ENCODE measurements at regions not wholly inside any gene's neighbourhood (a gene's known extent, or its start where the extent isn't known, plus 50 kb on each side); places are given as distances from the start of the nearest gene placed in this dataset.
"Not testable (repeated sequence)": the region's sequence is repeated elsewhere in the genome, so short reads cannot be mapped to it uniquely, and the experiment has no call there.

DNA sequence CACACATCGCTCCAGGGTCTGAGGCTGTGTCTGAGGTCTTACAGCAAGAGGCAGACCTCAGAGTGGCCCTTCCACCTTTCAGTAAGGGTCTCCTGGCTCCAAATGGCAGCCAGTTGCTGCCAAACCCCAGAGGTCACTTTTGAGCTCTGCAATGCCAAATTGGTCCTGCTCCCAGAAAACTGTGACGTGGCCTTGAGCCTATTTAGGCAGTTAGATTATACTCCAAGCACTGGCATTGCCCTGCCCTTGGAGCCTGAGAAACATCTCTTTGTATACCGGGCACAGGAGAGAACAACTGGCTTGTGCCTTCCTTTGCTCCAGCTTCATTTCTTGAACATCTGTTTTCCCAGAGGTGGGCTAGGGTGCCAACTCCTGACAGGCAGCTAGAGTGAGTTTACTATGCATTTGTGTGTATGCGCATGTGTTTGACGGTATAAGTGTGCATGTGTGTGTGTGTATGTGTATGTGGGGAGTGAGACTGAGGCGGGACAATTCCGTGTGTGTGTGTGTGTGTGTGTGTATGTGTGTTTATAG is 134.5 kb downstream of the IER5 start:
- in situ Hi-C loops (cut with MboI; ENCODE audit: low sequenced_read_pairs, unreplicated experiment), result no loop called here
- TF ChIP-seq, protein P1, sequence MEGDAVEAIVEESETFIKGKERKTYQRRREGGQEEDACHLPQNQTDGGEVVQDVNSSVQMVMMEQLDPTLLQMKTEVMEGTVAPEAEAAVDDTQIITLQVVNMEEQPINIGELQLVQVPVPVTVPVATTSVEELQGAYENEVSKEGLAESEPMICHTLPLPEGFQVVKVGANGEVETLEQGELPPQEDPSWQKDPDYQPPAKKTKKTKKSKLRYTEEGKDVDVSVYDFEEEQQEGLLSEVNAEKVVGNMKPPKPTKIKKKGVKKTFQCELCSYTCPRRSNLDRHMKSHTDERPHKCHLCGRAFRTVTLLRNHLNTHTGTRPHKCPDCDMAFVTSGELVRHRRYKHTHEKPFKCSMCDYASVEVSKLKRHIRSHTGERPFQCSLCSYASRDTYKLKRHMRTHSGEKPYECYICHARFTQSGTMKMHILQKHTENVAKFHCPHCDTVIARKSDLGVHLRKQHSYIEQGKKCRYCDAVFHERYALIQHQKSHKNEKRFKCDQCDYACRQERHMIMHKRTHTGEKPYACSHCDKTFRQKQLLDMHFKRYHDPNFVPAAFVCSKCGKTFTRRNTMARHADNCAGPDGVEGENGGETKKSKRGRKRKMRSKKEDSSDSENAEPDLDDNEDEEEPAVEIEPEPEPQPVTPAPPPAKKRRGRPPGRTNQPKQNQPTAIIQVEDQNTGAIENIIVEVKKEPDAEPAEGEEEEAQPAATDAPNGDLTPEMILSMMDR (IDR thresholded peaks at IDR 0.05; ENCODE audit: borderline replicate concordance, control extremely low read depth, extremely low read depth, insufficient read depth, missing control alignments), result no peak
- DNase-seq (ENCODE audit: low spot score), result no peak

DNA sequence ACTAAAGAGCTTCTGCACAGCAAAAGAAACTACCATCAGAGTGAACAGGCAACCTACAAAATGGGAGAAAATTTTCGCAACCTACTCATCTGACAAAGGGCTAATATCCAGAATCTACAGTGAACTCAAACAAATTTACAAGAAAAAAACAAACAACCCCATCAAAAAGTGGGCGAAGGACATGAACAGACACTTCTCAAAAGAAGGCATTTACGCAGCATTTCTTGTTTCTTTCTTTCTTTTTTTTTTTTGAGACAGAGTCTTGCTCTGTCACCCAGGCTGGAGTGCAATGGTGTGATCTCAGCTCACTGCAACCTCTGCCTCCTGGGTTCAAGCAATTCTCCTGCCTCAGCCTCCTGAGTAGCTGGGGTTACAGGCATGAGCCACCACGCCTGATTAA is 138.2 kb downstream of the IER5 start:
- in situ Hi-C loops (cut with MboI; ENCODE audit: low sequenced_read_pairs, unreplicated experiment), result not testable (repeated sequence)

DNA sequence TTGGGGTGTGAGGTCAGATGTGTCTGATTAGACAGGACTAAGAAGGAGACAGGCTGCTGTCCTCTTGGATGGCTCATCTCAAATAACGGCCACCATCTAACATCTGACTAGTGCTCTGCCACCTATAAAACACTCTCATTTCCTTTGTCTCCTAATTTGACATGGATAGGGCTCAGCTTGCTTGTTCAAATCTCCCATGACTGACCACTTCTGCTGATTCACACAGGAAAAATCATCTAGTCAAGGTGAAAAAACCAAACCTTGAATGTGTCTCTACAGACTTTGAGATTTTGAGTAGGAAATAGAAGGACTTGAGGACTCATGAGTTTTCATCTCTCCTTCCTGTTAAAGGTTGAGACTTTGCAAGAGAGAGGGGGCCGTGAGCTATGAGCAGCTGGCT is 150.6 kb downstream of the IER5 start:
- DNase-seq (ENCODE audit: low spot score), result no peak
- TF ChIP-seq, protein P1 (IDR thresholded peaks at IDR 0.05; ENCODE audit: borderline replicate concordance, control extremely low read depth, extremely low read depth, insufficient read depth, missing control alignments), result no peak
- in situ Hi-C loops (cut with MboI; ENCODE audit: low sequenced_read_pairs, unreplicated experiment), result no loop called here

More for the DNA sequence above, 138.2 kb downstream of the IER5 start:
- not testable (repeated sequence) for DNase-seq (ENCODE audit: low spot score)

DNA sequence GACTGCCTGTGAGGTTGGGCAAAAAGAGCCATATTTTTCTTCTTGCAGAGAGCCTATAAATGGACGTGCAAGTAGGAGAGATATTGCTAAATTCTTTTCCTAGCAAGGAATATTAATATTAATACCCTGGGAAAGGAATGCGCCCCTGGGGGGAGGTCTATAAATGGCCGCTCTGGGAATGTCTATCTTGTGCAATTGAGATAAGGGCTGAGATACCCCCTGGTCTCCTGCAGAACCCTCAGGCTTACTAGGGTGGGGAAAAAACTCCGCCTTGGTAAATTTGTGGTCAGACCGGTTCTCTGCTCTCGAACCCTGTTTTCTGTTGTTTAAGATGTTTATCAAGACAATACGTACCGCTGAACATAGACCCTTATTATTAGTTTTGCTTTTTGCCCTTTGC is 157.8 kb downstream of the IER5 start:
- in situ Hi-C loops (cut with MboI; ENCODE audit: low sequenced_read_pairs, unreplicated experiment), result not testable (repeated sequence)

DNA sequence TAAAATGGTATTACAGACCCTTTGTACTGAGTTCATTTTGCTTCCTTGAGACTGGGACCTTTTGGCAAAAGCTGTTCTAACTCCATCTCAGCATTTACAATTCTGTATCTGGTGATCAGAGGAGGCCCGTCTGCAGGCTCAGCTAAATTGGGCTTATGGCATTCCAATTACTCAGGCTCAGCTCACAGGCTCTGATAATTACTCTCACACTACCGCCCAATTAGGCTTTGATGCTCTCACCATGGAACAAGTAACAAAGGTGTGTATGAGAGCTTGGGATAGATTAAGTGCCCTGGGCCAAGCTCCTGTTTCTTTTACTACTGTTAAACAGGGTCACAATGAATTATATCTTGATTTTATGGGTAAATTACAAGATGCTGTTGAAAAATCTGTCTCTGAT is 159.9 kb downstream of the IER5 start:
- in situ Hi-C loops (cut with MboI; ENCODE audit: low sequenced_read_pairs, unreplicated experiment); DNase-seq (ENCODE audit: low spot score): not testable (repeated sequence)

More for the DNA sequence above, 157.8 kb downstream of the IER5 start:
- not testable (repeated sequence) for DNase-seq (ENCODE audit: low spot score)

DNA sequence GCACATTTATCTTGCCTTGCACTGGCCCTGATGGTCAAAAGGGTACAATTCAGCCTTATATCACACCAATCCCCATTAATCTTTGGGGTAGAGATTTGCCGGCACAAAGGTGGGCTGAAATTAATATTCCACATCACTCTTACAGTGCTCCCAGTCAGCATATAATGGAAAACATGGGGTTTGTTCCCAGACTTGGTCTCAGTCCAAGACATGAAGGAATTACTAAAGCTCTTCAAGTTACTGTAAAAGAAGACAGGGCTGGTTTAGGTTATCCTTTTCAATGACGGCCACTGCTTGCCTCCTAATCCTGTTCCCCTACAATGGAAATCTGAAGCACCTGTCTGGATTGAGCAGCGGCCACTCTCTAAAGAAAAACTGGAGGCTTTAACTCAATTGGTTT is 160.7 kb downstream of the IER5 start:
- in situ Hi-C loops (cut with MboI; ENCODE audit: low sequenced_read_pairs, unreplicated experiment), result no loop called here
- DNase-seq (ENCODE audit: low spot score), result no peak
- TF ChIP-seq, protein P1 (IDR thresholded peaks at IDR 0.05; ENCODE audit: borderline replicate concordance, control extremely low read depth, extremely low read depth, insufficient read depth, missing control alignments), result no peak

DNA sequence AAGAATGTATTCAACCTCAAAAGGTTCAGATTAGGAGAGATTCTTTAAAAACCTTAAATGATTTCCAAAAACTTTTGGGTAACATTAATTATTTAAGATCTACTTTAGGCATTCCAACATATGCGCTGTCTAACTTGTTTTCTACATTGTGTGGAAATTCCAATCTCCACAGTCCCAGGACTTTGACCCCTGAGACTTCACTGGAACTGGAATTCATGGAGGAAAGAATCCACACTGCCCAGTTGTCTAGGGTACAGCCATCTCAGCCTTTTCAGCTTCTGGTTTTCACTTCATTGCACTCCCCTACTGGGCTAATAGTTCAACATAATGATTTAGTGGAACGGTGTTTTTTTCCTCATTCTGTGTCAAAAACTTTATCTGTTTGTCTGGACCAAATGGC is 161.5 kb downstream of the IER5 start:
- in situ Hi-C loops (cut with MboI; ENCODE audit: low sequenced_read_pairs, unreplicated experiment), result no loop called here
- no peak for DNase-seq (ENCODE audit: low spot score)
- TF ChIP-seq, protein P1 (IDR thresholded peaks at IDR 0.05; ENCODE audit: borderline replicate concordance, control extremely low read depth, extremely low read depth, insufficient read depth, missing control alignments), result no peak

DNA sequence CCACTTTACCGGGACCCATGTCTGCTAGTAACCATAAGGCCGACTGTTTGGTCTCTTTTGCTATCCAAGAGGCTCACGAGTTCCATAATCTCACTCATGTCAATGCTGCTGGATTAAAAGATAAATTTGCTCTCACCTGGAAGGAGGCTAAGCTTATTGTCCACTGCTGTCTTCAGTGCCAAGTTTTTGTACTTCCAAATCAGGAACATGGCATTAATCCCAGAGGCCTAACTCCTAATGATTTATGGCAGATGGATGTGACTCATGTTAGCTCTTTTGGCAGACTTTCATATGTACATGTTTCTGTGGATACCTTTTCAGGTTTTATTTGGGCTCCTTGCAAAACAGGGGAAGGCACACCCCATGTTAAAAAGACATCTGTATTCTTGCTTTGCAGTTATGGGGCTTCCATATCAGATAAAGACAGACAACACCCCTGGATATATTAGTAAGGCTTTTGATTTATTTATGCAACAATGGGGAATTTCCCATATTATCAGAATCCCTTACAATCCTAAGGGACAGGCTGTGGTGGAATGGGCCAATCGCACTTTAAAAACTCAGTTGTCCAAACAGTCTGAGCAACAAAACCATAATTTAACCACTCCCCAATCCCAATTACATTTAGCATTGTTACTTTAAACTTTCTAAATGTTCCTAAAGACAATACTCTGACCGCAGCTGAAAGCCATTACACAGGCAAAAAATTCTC is 162.7 kb downstream of the IER5 start:
- in situ Hi-C loops (cut with MboI; ENCODE audit: low sequenced_read_pairs, unreplicated experiment), result no loop called here
- DNase-seq (ENCODE audit: low spot score), result no peak
- TF ChIP-seq, protein P1 (IDR thresholded peaks at IDR 0.05; ENCODE audit: borderline replicate concordance, control extremely low read depth, extremely low read depth, insufficient read depth, missing control alignments), result no peak

All from GM13976 (cell line).